K562 (cell line): ENCODE measurements at regions not wholly inside any gene's neighbourhood (a gene's known extent, or its start where the extent isn't known, plus 50 kb on each side); places are given as distances from the start of the nearest gene placed in this dataset.

ENCODE experiments used
- ATAC-seq: fragments of 200-7000 bp; cut with Tn5 transposase; 3 replicates; pipeline ENCODE4 v1.9.1; 2020; ENCODE audit warnings: moderate library complexity
- BruUV-seq: library from RNA; stranded (reverse); fragments of 400-500 nt; replicated peaks from 2 replicates; lab custom pipeline; 2021; lab: Mats Ljungman, UMichigan
- CTCF ChIA-PET: fragments of 300-600 bp; formaldehyde crosslinking; extraction: SDS; loops from one replicate; lab custom pipeline; 2021; ENCODE audit warnings: low intra/inter-chr PET ratio; lab: Yijun Ruan, JAX
- POLR2A ChIA-PET: fragments of 300-600, 350-650 bp; sonication (Branson Sonifier 250); formaldehyde crosslinking; extraction: SDS; loops from one replicate; lab custom pipeline; 2021; ENCODE audit warnings: antibody characterized with exemption, inconsistent platforms; lab: Yijun Ruan, JAX
- DNase-seq, 4 experiments: peaks; one replicate each; pipeline versions ENCODE4 v3.0.0 to v3.0.0-alpha.2; 2011 to 2018; ENCODE audit warnings: low spot score in 3 of 4, mixed read lengths in 3 of 4; ENCODE audit errors: extremely low read depth in 1 of 4
- FAIRE-seq: peaks from 2 replicates; lab custom pipeline; 2011; peaks lifted over from hg19 to GRCh38; lab: Jason Lieb, UNC
- H2AFZ ChIP-seq: 2 replicates; pipeline ENCODE4 v1.6.0; 2011; ENCODE audit warnings: low read depth, low read length, control low read depth, inconsistent platforms
- H3K27ac ChIP-seq: fragments of 200-600 bp; 3 replicates; pipeline ENCODE4 v1.8.0; 2011; ENCODE audit warnings: low read depth, mild to moderate bottlenecking, control low read depth, inconsistent platforms, low read length, moderate library complexity, mixed read lengths; ENCODE audit errors: extremely low read depth
- H3K27me3 ChIP-seq, 2 experiments: fragments of 300-600 bp in 1 of 2; 2 replicates in 1 of 2; 3 replicates in 1 of 2; pipeline versions ENCODE4 v1.6.0 to v1.8.0; 2011; ENCODE audit warnings: inconsistent platforms in 2 of 2, low read length in 2 of 2, mild to moderate bottlenecking in 1 of 2, mixed read lengths in 1 of 2, moderate library complexity in 1 of 2; ENCODE audit not compliant: control insufficient read depth in 2 of 2, insufficient read depth in 2 of 2
- H3K36me3 ChIP-seq: fragments of 300-600 bp; 3 replicates; pipeline ENCODE4 v1.8.0; 2011; ENCODE audit warnings: mild to moderate bottlenecking, low read length, inconsistent platforms; ENCODE audit not compliant: control insufficient read depth, insufficient read depth
- H3K4me1 ChIP-seq, 2 experiments: fragments of 200-600 bp in 1 of 2; replicated peaks in 1 of 2; 2 replicates in 1 of 2; 3 replicates in 1 of 2; pipeline versions ENCODE4 v1.5.1 to v1.8.0; 2011; ENCODE audit warnings: inconsistent platforms in 2 of 2, low read length in 2 of 2, mild to moderate bottlenecking in 1 of 2, mixed read lengths in 1 of 2, moderate library complexity in 1 of 2; ENCODE audit not compliant: control insufficient read depth in 2 of 2, insufficient read depth in 2 of 2
- H3K4me2 ChIP-seq: 2 replicates; pipeline ENCODE4 v1.6.1; 2011; ENCODE audit warnings: low read length, control low read depth, inconsistent platforms, mixed read lengths; ENCODE audit not compliant: insufficient read depth
- H3K4me3 ChIP-seq: fragments of 200-600 bp; sonication (generic), shearing (Covaris generic); 2 replicates; pipeline ENCODE4 v1.5.1; 2016; ENCODE audit warnings: control low read depth, inconsistent platforms
- H3K79me2 ChIP-seq: fragments of 200-600 bp; 3 replicates; pipeline ENCODE4 v1.8.0; 2011; ENCODE audit warnings: low read length, inconsistent platforms; ENCODE audit not compliant: control insufficient read depth, insufficient read depth
- H3K9ac ChIP-seq, 2 experiments: 2 replicates each; pipeline versions ENCODE4 v1.6.0 to v1.6.1; 2011; ENCODE audit warnings: low read depth in 2 of 2, low read length in 2 of 2, control low read depth in 1 of 2, inconsistent platforms in 1 of 2, mild to moderate bottlenecking in 1 of 2, mixed read lengths in 1 of 2; ENCODE audit not compliant: insufficient read depth in 1 of 2
- H3K9me1 ChIP-seq: one replicate; pipeline ENCODE4 v1.6.0; 2011; ENCODE audit warnings: inconsistent platforms, mild to moderate bottlenecking, low read length, moderate library complexity; ENCODE audit not compliant: control insufficient read depth, insufficient read depth
- H3K9me3 ChIP-seq: replicated peaks from 2 replicates; pipeline ENCODE4 v1.5.1; 2011; ENCODE audit warnings: low read depth, low read length, inconsistent platforms; ENCODE audit not compliant: control insufficient read depth, insufficient read depth
- H4K20me1 ChIP-seq: replicated peaks from 2 replicates; pipeline ENCODE4 v1.6.1; 2011; ENCODE audit warnings: low read length, inconsistent platforms, mixed read lengths; ENCODE audit not compliant: control insufficient read depth, insufficient read depth
- CEBPG ChIP-seq, 3 experiments: fragments of 200-800 bp in 1 of 3; sonication (Bioruptor generic) in 1 of 3; sonication (generic) in 1 of 3; formaldehyde crosslinking in 1 of 3; IDR thresholded peaks in 2 of 3; conservative IDR thresholded peaks in 1 of 3; 2 replicates each; pipeline versions ENCODE4 v1.6.1 to v1.8.0; 2016 to 2022; ENCODE audit warnings: missing compliant biosample characterization in 2 of 3, missing genetic modification characterization in 2 of 3, mild to moderate bottlenecking in 1 of 3, missing genetic modification reagents in 1 of 3
- EP400 ChIP-seq: fragments of 450-650 bp; IDR thresholded peaks from 2 replicates; pipeline ENCODE4 v1.6.1; 2017; ENCODE audit warnings: antibody characterized with exemption, mild to moderate bottlenecking, moderate library complexity
- ID3 ChIP-seq, 2 experiments: fragments of 250-450 bp in 1 of 2; fragments of 450-650 bp in 1 of 2; sonication (Bioruptor Pico) in 1 of 2; IDR thresholded peaks; 2 replicates each; pipeline versions ENCODE4 v1.6.1 to v1.8.0; 2016 to 2021; ENCODE audit warnings: mild to moderate bottlenecking in 2 of 2, moderate library complexity in 2 of 2, missing compliant biosample characterization in 1 of 2, missing genetic modification characterization in 1 of 2
- JUND ChIP-seq, 2 experiments: IDR thresholded peaks; 2 replicates in 1 of 2; 3 replicates in 1 of 2; pipeline ENCODE4 v1.6.1; 2011; ENCODE audit warnings: borderline replicate concordance in 2 of 2, low read depth in 2 of 2, low read length in 2 of 2, improper control_type of control experiment in 1 of 2, missing biosample characterization in 1 of 2, missing genetic modification characterization in 1 of 2, missing genetic modification reagents in 1 of 2
- MEF2D ChIP-seq: conservative IDR thresholded peaks from 2 replicates; pipeline ENCODE4 v1.6.1; 2016; ENCODE audit warnings: low read depth, missing genetic modification characterization, missing compliant biosample characterization
- RBM14 ChIP-seq: fragments of 200-400 bp; formaldehyde crosslinking; IDR thresholded peaks from 2 replicates; pipeline ENCODE4 v1.6.1; 2018; ENCODE audit warnings: low read depth, mild to moderate bottlenecking, low read length, moderate library complexity, borderline replicate concordance; ENCODE audit not compliant: insufficient read depth
- RBM25 ChIP-seq: fragments of 200-400 bp; formaldehyde crosslinking; IDR thresholded peaks from 2 replicates; pipeline ENCODE4 v1.6.1; 2018; ENCODE audit warnings: low read length, low read depth, moderate library complexity; ENCODE audit not compliant: severe bottlenecking
- SIRT6 ChIP-seq: IDR thresholded peaks from one replicate; pipeline ENCODE4 v1.6.1; 2012; ENCODE audit warnings: low read depth, mild to moderate bottlenecking, control low read depth, inconsistent platforms, low read length, moderate library complexity
- SNAPC5 ChIP-seq: fragments of 250-450 bp; sonication (Bioruptor Pico); IDR thresholded peaks from 2 replicates; pipeline ENCODE4 v1.8.0; 2021; ENCODE audit warnings: moderate library complexity, mild to moderate bottlenecking, inconsistent platforms
- SNIP1 ChIP-seq: fragments of 450-650 bp; IDR thresholded peaks from 2 replicates; pipeline ENCODE4 v1.7.1; 2017; ENCODE audit warnings: low read depth, mild to moderate bottlenecking
- SOX6 ChIP-seq: fragments of 450-650 bp; IDR thresholded peaks from 2 replicates; pipeline ENCODE4 v1.6.1; 2014; ENCODE audit warnings: mild to moderate bottlenecking
- ZNF175 ChIP-seq: fragments of 200-800 bp; sonication (Bioruptor generic); IDR thresholded peaks from 2 replicates; pipeline ENCODE4 v1.6.1; 2016; ENCODE audit warnings: low read depth, mild to moderate bottlenecking, missing genetic modification characterization, missing compliant biosample characterization
- ZNF395 ChIP-seq: fragments of 200-800 bp; sonication (Bioruptor generic); IDR thresholded peaks from 2 replicates; pipeline ENCODE4 v1.6.1; 2017; ENCODE audit warnings: missing genetic modification characterization, missing compliant biosample characterization
- ZNF592 ChIP-seq: fragments of 450-650 bp; IDR thresholded peaks from 2 replicates; pipeline ENCODE4 v1.6.1; 2017; ENCODE audit warnings: antibody characterized with exemption, mild to moderate bottlenecking
- ZSCAN32 ChIP-seq: fragments of 450-650 bp; formaldehyde crosslinking; IDR thresholded peaks from 2 replicates; pipeline ENCODE4 v1.4.0; 2020; ENCODE audit warnings: mild to moderate bottlenecking, moderate library complexity
- WGBS: fragments of 100-300 bp; shearing (Covaris generic); methylation state at CpG from one replicate; pipeline ENCODE4 v1.1.6; 2016; ENCODE audit warnings: low coverage, mixed read lengths; ENCODE audit not compliant: insufficient coverage; ENCODE audit errors: missing lambda C conversion rate; 5-methylcytosine and 5-hydroxymethylcytosine counted together
- in situ Hi-C: fragments of 300-500 bp; cut with MboI; formaldehyde crosslinking; loops from 4 replicates; pipeline ENCODE4 v1.15.0; 2018; ENCODE audit warnings: inconsistent platforms, mixed read lengths
- intact Hi-C: fragments of 100-400 bp; cut with micrococcal nuclease; formaldehyde crosslinking; loops from 2 replicates; pipeline ENCODE4 v1.14.2; 2022

- H3K4me3 ChIP-seq: no peak overlapping the region
- ChIA-PET CTCF (no interaction called here), POLR2A (no interaction called here)
- H3K4me2 ChIP-seq: no peak overlapping the region
- H3K36me3 ChIP-seq: no peaks in the 10 kb centered on the region
- no peak overlapping the region for H3K9ac ChIP-seq
- H2AFZ ChIP-seq: peak overlapping the region; percentile 50
- intact Hi-C loops: no loop called here
- H3K9me1 ChIP-seq: no peaks in the 10 kb centered on the region
- H3K4me1 ChIP-seq: peaks cover 0 to 15% of the 10 kb centered on the region in 2 experiments; a peak in 3 of 5 replicates
- H3K79me2 ChIP-seq: no peaks in the 10 kb centered on the region
- in situ Hi-C loops: no loop called here
- no peaks in the 10 kb centered on the region for H4K20me1 ChIP-seq
- BruUV-seq: no TSS peak
- H3K27ac ChIP-seq: no peak overlapping the region
- ATAC-seq (peak; percentile 40; the same call in 2 of the 3 replicates), FAIRE-seq (no peak), DNase-seq (no peak)
- 47% methylated on average over 1 of the region's 2 CpGs for WGBS
- no peaks in the 10 kb centered on the region for H3K9me3 ChIP-seq
- no peaks in the 10 kb centered on the region for H3K27me3 ChIP-seq
- no peak for TF ChIP-seq ZNF395 (CRISPR knock-in tag)
- no peak for TF ChIP-seq SNAPC5 (CRISPR knock-in tag)
- peak; percentile 22; the same call in 1 of the 2 replicates for TF ChIP-seq EP400
- no peak for TF ChIP-seq RBM14
- no peak for TF ChIP-seq SNIP1
- TF ChIP-seq RBM25: no peak
- no peak for TF ChIP-seq SIRT6
- TF ChIP-seq CEBPG (CRISPR knock-in tag; IDR thresholded peaks at IDR 0.05): peak; percentile 85
- peak; percentile 96 to 97 for TF ChIP-seq CEBPG (tag; conservative IDR thresholded peaks at IDR 0.05 in 1 of 2, IDR thresholded peaks at IDR 0.05 in 1 of 2)
- TF ChIP-seq SOX6: 0 out of 2 replicates have a peak, but pooled peaks have one; percentile 17
- TF ChIP-seq JUND (IDR thresholded peaks at IDR 0.05; ENCODE audit: borderline replicate concordance, low read depth, low read length): peak; percentile 44; the same call in 1 of the 2 replicates
- no peak; the same call in 2 of the 3 replicates for TF ChIP-seq JUND (tag; IDR thresholded peaks at IDR 0.05; ENCODE audit: borderline replicate concordance, low read depth, low read length)
- no peak for TF ChIP-seq ZNF592
- no peak for TF ChIP-seq MEF2D (tag)
- TF ChIP-seq ZSCAN32 (CRISPR knock-in tag): peak; percentile 88
- TF ChIP-seq ID3 (CRISPR knock-in tag; IDR thresholded peaks at IDR 0.05): no peak
- TF ChIP-seq ID3 (tag; IDR thresholded peaks at IDR 0.05): no peak
- TF ChIP-seq ZNF175 (CRISPR knock-in tag): peak; percentile 43; the same call in 1 of the 2 replicates
Measured at GRCh38 chr5:109558952-109559351, 130.8 kb upstream of the MAN2A1 start.
